ENCODE measurements at regions not wholly inside any gene's neighbourhood (a gene's known extent, or its start where the extent isn't known, plus 50 kb on each side); places are given as distances from the start of the nearest gene placed in this dataset.

GRCh38 chr18:78773819-78774218 lies 205.8 kb upstream of the SALL3 start:
- TF ChIP-seq EZH2phosphoT487 (IDR thresholded peaks at IDR 0.05; ENCODE audit: borderline replicate concordance, low read depth, low read length) (no peak), CTCF (conservative IDR thresholded peaks at IDR 0.05; ENCODE audit: low read length) (no peak)
